HG03558 (cell line): ENCODE measurements at regions not wholly inside any gene's neighbourhood (a gene's known extent, or its start where the extent isn't known, plus 50 kb on each side); places are given as distances from the start of the nearest gene placed in this dataset.
"Not testable (repeated sequence)": the region's sequence is repeated elsewhere in the genome, so short reads cannot be mapped to it uniquely, and the experiment has no call there.

Experiments used
- ATAC-seq: cut with Tn5 transposase; IDR thresholded peaks from one replicate; pipeline ENCODE4 v1.9.1; 2021; ENCODE audit warnings: moderate number of reproducible peaks; ENCODE audit not compliant: unreplicated experiment; ENCODE audit errors: extremely low read depth

DNA sequence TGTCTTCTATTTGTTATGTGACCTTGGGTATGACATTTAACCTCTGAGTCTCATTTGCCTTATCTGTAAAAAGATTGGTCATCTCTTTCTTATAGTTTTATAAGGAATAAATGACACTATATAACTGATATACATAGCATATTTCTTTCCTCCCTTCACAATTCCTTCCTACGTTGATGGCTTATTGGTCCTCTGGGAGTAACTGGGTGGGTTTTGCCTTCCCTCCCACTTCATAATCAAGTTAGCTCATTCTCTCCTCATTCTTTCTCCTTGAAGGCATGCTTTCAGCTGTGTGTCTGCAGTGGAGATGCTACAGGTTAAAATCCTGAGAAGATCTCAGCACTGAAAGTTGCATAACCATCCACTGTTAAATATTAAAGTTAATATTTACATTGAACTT, 382.4 kb downstream of the TMEM38B start:
- ATAC-seq: no peak

DNA sequence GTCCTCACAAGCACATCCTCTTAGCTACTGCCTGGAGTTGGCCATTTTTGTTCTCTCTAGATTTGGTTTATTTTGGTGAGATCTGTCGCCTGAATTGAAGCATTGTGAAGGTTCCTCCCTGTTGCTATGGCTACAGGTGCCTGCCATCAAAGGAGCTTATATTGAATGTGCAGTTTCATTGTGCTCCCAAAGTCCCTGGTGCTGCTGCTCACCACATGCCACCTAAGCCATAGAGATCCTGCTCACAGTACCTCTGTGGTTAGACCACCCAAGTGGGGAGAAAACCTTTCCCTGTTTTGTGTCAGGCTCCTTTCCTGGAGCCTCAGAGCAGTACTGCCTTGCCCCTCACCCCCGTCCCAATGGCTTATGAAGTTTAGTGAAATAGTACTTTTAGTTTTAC, 383.4 kb downstream of the TMEM38B start:
- no peak for ATAC-seq

DNA sequence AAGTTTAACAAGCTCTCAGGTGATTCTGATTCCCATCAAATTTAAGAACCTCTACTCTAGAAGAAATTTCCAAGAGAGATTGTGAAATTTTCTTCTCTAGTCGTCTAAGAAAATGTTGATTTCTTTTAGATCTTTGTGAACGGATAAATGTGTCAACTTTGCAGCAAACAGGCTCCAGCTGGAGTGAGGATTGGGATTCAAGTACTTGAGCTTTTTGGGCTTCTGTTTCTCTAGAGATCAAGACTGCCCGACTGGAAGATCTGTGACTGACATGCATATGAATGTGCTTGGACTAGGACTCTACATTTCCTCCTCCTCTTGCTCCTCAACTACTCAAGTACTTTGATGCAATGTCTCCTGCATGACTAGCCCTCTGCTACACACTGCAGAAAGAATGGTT, 388.3 kb downstream of the TMEM38B start:
- ATAC-seq: no peak

DNA sequence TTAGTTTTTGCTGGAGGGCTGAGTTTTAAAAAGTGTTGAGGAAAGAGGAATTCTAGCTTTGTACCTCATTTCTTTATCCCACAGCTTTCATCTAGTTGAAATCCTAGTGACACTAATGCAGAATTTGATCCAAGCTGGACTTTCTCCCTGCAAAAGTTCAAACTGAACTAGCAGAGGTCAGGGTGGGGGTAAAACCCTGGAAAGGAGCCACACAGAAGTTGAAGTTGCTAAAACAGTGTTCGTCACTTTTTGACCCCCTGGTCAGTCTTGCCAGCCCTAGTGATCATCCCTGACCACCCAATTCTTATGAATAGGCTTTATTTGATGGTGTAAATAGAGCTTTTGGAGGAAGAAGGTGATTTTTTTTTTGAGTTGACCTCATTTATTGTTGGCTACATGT, 390.4 kb downstream of the TMEM38B start:
- no peak for ATAC-seq

DNA sequence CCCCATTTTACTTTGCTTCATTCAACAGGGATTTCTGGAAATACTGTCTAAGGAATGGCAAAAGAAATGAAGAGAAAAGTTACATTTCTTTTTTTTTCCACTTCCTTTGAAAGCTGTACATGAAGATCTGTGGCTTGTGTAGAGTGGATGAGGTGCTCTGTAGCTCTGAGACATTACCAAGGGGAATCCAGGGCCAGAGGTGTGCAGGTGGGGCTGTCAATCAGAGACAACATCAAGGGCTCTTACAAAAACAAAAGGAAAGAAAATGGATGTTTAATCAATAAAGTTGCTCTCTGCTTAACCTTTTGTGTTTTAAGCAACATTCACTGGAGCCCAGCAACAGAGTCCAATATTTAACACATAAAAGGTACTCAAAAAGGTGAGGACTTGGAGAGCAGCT, 391.1 kb downstream of the TMEM38B start:
- ATAC-seq: no peak

DNA sequence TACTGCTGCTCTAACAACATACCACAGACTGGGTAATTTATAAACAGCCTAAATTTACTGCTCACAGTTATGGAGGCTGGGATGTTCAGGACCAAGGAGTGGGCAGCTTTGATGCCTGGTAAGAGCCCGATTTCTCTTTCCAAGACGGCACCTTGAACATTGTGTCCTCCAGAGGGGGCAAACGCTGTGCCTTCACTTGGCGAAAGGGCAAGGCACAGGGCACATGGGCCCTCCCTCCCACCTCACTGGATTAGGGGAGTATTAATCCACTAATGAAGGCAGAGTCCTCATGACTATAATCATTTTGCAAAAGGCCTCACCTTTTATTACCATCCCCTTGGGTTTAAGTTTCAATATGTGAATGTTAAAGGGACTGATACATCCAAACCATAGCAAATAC, 397.7 kb downstream of the TMEM38B start:
- ATAC-seq: no peak

DNA sequence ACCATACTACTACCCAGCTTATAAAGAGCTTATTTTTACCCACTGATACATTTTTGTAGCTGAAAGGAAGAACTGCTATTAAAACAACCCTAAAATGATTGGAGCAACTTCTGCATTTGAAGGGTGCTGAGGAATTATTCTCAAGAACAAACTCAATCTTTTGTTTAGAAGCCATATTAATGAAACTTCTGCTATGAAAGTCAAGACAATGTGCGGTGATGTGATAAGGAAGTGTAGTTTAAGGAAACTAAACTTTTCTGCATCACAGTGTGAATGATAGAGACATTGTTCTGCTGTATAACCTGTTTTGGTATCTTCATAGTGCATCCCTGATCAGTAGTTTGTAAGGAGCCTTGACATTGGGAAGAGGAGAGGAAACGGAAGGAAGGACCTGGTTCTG, 408.5 kb downstream of the TMEM38B start:
- ATAC-seq: no peak

DNA sequence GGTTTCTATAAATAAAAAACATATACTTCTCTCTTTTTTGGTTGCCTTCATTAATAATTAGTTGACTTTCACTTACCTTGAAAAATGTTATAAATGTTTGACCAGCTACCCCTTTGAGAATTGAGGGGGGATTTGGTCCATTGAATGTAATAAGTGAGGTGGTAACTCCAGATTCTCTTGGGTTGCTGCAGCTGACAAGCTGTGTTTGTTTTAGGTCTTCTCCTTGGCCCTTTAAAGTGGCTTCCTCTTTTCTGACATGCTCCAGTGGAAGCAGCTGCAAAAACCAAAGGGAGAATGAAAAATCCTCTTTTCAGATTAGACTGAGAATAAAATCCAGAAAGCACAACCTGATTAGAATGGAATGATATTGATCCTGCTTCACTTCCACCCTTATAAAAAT, 410.5 kb downstream of the TMEM38B start:
- ATAC-seq: no peak

DNA sequence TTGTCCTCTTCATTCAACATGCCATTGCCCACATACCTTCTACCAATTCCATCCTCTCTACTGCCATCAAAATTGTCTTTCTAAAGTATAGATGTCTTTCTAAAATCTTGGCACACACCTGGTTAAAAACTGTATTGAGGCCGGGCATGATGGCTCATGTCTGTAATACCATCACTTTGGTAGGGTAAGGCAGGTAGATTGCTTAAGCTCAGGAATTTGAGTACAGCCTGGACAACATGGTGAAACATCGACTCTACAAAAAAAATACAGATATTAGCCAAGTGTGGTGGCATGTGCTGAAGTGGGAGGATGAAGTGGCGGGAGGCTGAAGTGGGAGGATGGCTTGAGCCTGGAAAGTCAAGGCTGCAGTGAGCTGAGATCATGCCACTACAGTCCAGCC, 412.1 kb downstream of the TMEM38B start:
- no peak for ATAC-seq

DNA sequence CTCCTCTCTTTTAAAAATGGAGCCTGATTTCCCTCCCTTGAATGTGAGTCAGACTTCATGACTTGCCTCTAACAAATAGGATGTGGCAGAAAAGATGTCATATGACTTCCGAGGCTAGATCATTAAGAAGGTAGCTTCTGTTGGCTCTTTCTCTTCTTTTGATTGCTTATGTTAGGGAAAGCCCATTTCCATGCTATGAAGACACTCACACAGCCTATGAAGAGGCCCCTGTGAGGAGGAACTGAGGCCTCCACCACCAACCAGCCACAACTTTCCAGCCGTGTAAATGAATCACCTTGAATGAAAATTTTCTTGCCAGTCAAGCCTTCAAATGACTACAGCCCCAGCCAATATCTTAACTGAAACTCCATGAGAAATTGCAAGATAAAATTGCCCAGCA, 413.4 kb downstream of the TMEM38B start:
- ATAC-seq: no peak

DNA sequence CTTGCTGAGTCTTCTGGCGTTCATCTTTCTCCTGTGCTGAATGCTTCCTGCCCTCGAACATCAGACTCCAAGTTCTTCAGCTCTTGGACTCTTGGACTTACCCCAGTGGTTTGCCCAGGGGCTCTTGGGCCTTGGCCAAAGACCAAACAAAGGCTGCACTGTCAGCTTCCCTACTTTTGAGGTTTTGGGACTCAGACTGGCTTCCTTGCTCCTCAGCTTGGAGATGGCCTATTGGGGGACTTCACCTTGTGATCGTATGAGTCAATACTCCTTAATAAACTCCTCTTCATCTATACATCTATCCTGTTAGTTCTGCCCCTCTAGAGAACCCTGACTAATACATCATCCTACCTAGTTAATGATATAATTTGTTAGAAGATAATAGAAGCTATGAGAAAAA, 415.4 kb downstream of the TMEM38B start:
- not testable (repeated sequence) for ATAC-seq

DNA sequence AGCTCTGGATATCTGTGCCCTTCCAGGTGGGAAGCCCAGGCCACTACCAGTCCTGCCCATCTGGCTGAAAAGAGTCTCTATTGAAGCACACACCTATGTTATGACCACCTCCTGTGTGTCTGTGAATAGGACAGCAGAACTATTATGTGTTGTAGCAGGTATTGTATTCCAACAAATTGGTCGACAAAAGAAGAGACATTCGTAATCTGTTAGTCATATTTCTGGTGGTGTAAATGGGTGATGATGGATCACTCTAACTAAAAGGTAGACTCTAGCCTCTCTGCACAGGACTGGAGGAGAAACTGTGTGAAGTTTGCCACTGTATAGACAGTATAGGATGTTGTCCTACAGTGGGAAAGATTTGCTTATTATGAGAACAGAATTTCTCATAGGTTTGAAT, 416.1 kb downstream of the TMEM38B start:
- ATAC-seq: no peak

DNA sequence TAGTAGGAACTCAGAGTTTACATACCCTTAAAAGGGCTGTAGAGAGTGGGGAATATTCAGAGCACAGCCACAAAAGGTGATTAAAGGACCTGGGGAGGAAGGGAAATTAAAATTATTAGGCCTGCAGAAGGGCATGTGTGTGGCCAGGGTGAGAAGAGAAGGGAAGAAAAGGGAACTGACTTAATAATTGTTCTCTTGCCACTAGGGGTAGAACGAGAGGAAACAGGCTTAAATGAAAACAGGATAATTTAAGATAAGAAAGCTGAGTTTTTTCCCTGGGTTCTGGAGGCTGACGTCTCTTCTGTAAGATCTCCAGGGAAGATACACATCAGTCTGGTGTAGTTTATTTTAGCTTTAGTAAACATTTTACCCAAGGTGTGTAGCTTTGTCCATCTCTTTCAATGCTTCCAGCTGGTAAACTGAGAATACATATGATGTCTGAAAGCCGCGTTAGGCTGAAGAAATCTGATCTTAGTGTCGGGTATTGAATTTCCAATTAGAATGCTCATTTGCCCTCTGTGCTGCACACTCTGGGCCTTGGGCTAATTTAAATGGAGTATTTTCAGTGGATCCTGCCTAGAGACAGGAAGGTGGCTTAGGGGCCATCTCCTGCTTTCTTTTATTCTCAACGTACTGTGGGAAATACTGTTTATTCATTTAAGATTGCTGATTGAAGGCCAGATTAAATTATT, 416.8 kb downstream of the TMEM38B start:
- ATAC-seq: no peak

DNA sequence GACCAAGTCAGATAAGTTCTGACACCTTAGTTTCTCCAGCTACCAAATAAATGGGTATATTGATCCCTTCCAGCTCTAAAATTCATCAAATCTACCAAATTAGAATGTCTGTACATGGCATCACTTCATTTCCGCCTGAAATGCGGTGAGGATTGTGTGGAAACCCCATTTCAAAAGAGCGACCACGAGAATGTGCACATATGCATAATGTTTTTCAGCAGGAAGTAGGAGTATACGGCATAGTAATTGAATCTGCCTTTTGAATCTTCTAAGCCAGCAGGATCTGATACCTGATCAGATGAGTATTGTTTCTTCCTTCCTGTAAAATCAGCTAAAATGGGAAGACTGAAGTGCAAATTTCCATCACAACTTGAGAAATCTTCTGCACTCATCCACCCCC, 418.6 kb downstream of the TMEM38B start:
- ATAC-seq: no peak

DNA sequence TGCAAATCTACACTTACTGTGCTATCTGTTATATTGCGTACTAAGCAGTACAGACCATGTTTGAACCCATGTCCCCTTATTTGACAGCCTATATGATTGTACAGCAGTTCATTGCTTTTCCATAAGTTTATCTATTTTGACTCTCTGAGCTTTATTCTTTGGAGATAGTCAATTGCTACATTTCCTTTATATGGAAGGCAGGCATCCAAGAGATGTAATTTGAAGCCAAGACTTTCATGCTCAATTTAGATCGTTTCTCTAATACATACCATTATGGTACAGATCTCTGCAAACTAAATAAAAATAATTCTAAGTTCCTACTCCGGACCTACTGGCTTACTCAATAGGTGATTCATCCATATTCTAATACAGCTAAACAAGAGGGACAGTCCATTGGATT, 424.8 kb downstream of the TMEM38B start:
- ATAC-seq: no peak

DNA sequence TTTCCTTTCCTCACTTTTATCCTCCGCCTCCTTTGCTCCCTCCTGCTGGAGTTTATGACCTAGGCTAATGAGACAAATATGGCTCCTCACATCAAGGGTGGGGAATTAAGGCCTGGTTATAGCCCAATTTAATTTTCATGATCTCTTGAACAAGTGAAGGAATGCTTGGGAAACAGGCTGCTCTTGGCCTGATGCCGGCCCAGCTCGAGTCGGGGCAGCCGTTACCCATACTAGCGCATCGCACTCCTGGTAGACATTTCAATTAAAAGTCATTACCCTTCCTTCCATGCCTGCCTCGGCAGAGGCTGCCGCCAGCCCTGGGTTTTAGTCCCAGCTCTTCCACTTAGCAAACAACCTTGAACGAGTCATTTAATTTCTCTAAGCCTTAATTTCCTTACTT, 425.7 kb downstream of the TMEM38B start:
- no peak for ATAC-seq

DNA sequence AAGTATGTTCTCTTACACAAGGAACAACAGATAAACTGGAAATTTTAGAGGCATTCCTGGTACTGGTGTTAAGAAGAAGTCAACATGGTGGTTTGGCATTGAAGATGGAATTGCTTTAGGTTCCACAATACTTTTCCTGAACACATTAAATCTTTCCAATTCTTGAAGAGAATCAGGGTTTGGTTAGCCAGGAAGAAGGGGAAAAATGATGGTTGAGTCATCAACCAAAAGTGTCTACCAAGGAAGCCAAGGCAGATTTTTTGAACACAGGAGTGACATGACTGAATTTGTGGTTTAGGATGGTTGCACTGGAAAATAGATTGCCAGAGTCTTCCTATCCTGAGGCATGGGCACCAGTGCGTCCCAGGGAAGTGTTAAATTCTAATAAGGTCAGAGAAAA, 433.4 kb downstream of the TMEM38B start:
- ATAC-seq: no peak

DNA sequence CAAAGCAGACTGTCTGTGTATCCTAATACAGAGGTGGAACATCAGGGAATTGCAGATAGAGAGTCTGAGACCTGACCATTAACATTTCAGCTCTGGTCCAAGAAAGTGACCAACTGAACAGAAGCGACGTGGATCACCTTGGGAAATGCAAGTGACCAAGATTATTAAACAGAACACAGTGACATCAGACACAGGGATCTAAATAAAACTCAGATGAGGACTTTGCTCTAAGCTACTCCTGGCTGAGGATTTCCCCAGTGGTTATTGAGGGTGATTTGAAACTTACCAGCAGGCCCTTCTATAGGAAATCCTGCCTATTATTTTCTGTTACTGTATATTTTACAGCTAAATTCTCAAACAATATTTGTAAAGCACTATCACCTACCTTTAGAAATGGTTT, 436.0 kb downstream of the TMEM38B start:
- ATAC-seq: no peak

DNA sequence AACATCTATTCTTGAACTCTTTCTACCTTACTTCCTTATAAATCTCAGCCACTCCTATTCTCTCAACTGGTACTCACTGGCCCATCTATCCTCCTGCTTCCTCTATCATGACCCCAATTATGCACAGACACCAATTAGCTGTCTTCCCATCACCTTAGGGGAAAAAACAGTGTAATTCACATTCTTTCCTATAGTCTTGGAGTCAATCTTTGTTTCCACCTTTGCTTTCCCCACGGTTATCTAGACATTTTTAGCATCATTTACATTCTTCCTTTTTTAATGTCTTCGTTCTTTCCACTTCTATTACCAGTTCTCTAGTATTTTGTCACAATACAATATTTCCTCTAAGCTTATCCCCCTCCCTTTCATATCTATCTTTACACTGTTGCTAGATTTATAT, 449.4 kb downstream of the TMEM38B start:
- no peak for ATAC-seq

DNA sequence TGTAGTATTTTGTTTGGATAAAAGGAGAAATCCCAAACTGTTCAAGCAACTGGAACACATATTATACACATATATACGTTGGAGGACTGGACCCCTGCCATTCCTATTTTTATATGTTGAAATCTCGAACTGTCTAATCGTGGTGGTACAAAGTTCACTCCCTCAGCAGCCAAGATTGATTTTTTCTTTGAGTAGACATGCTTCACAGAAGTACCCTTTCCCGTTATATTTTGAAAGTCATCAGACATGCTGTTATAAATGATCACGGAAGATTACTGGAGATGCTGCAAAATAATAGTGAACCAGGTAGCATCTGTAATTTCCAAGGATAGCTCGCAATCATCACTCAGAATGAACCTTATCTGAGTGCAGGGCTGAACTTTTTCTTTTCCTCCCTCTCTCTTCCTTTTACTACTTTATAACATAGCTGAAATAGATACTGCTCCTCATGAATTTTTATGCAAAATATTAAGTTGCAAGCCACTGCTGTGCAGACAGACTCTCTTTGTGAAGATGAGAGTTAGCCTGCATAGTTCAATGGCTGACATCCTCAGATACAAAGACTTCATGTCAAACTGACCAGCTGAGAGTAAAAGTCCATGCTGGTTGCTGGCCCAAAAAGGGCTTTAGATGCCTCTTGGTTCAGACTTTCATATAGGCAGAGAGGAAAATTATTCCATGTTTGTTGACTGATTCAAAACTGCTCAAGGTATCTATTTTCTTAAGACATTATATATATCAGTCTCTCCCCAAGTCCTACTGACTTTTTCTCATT, 451.9 kb downstream of the TMEM38B start:
- ATAC-seq: no peak

DNA sequence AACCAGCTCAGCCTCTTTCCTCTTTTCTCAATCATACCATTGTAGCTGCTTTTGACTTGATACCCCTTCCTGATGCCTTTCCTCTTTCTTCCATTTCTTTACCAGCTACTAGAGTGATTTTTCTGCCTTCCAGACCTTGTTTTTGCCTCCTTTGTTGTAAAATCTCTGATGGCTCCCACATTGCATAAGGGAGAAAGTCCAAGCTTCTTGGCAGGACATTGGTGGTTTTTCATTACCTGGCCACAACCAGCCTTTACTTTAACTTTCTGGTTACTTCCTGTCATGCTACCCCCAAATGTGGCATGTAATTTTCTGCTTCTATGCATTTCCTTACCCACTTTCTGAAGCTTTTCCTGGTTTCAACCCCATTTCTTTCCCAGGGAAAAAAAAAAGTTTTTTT, 452.5 kb downstream of the TMEM38B start:
- no peak for ATAC-seq

DNA sequence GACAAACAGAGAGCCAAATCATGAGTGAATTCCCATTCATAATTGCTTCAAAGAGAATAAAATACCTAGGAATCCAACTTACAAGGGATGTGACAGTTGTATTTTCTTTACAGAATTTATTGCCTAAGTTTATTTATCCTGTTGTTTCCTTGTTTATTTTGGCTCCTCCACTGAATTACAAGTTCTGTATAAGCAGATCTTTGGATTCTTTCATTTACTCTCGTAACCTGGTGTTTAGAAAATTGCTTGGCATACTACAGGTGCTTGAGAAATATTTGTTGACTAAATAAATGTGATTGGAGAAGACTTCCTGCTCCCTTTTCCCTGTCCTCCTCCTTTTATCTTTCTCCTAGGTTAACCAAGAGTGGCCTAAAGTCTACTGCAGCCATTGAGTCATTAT, 455.6 kb downstream of the TMEM38B start:
- ATAC-seq: no peak
